Neural progenitor cell (in vitro differentiated cells): ENCODE measurements at regions not wholly inside any gene's neighbourhood (a gene's known extent, or its start where the extent isn't known, plus 50 kb on each side); places are given as distances from the start of the nearest gene placed in this dataset.
"Not testable (repeated sequence)": the region's sequence is repeated elsewhere in the genome, so short reads cannot be mapped to it uniquely, and the experiment has no call there.

Source experiments
- DNase-seq: peaks from one replicate; pipeline ENCODE4 v3.0.0-alpha.2; 2016; ENCODE audit warnings: low spot score
- H2AFZ ChIP-seq: fragments of 200-600 bp; sonication (generic); replicated peaks from 2 replicates; pipeline ENCODE4 v1.6.1; 2016; ENCODE audit warnings: antibody characterized with exemption
- H3F3A ChIP-seq: fragments of 200-600 bp; sonication (generic); 2 replicates; pipeline ENCODE4 v1.6.1; 2016; ENCODE audit warnings: antibody characterized with exemption, low read depth
- H3K27ac ChIP-seq: fragments of 200-600 bp; sonication (generic); 2 replicates; pipeline ENCODE4 v1.5.1; 2016; ENCODE audit warnings: mild to moderate bottlenecking
- H3K27me3 ChIP-seq: fragments of 200-600 bp; sonication (generic); 2 replicates; pipeline ENCODE4 v1.6.1; 2016; ENCODE audit warnings: mild to moderate bottlenecking, moderate library complexity
- H3K36me3 ChIP-seq: fragments of 200-600 bp; sonication (generic); 2 replicates; pipeline ENCODE4 v1.5.1; 2016
- H3K4me1 ChIP-seq: fragments of 200-600 bp; sonication (generic); 2 replicates; pipeline ENCODE4 v1.6.1; 2016; ENCODE audit warnings: mixed run types
- H3K4me2 ChIP-seq: fragments of 200-600 bp; sonication (generic); 2 replicates; pipeline ENCODE4 v1.6.1; 2016
- H3K4me3 ChIP-seq: fragments of 200-600 bp; sonication (generic); 2 replicates; pipeline ENCODE4 v1.5.1; 2016
- H3K79me2 ChIP-seq: fragments of 200-600 bp; sonication (generic); 2 replicates; pipeline ENCODE4 v1.6.1; 2016; ENCODE audit warnings: low read depth
- H3K9ac ChIP-seq: fragments of 200-600 bp; sonication (generic); 2 replicates; pipeline ENCODE4 v1.6.1; 2016
- H3K9me3 ChIP-seq: fragments of 200-600 bp; sonication (generic); 2 replicates; pipeline ENCODE4 v1.5.1; 2016; ENCODE audit warnings: low read depth
- H4K20me1 ChIP-seq: fragments of 200-600 bp; sonication (generic); 2 replicates; pipeline ENCODE4 v1.6.1; 2016; ENCODE audit warnings: low read depth
- H3K27ac Mint-ChIP-seq: 3 replicates; pipeline ENCODE4 v1.8.0; 2021; ENCODE audit warnings: mixed read lengths
- H3K27me3 Mint-ChIP-seq: 2 replicates; pipeline ENCODE4 v1.8.0; 2022; ENCODE audit warnings: low read depth, mild to moderate bottlenecking, inconsistent platforms, moderate library complexity, mixed read lengths; ENCODE audit not compliant: insufficient read depth
- H3K36me3 Mint-ChIP-seq: 3 replicates; pipeline ENCODE4 v1.8.0; 2021; ENCODE audit warnings: mixed read lengths
- H3K4me1 Mint-ChIP-seq: 3 replicates; pipeline ENCODE4 v1.8.0; 2021; ENCODE audit warnings: mixed read lengths
- H3K4me3 Mint-ChIP-seq: 3 replicates; pipeline ENCODE4 v1.8.0; 2021; ENCODE audit warnings: mild to moderate bottlenecking, moderate library complexity, mixed read lengths
- H3K9me3 Mint-ChIP-seq: 3 replicates; pipeline ENCODE4 v1.8.0; 2020; ENCODE audit warnings: mixed read lengths
- CTCF ChIP-seq: fragments of 200-600 bp; sonication (generic); IDR thresholded peaks from 2 replicates; pipeline ENCODE4 v1.5.1; 2017; ENCODE audit warnings: antibody characterized with exemption, mild to moderate bottlenecking
- EZH2 ChIP-seq: fragments of 200-600 bp; sonication (generic); IDR thresholded peaks from 2 replicates; pipeline ENCODE4 v1.6.1; 2017; ENCODE audit warnings: antibody characterized with exemption, mild to moderate bottlenecking, moderate library complexity
- EZH2phosphoT487 ChIP-seq: fragments of 200-600 bp; sonication (generic); IDR thresholded peaks from 2 replicates; pipeline ENCODE4 v1.6.1; 2017; ENCODE audit warnings: antibody characterized with exemption

- H3K27ac ChIP-seq = no peak overlapping the region
- H3K9ac ChIP-seq = no peak overlapping the region
- H3F3A ChIP-seq = no peaks in the 10 kb centered on the region
- H3K4me3 ChIP-seq = no peak overlapping the region
- no peaks in the 10 kb centered on the region for H4K20me1 ChIP-seq
- H3K36me3 Mint-ChIP-seq = no peaks in the 10 kb centered on the region
- no peaks in the 10 kb centered on the region for H3K9me3 Mint-ChIP-seq
- no peaks in the 10 kb centered on the region for H3K27me3 Mint-ChIP-seq
- no peak for DNase-seq
- no peak overlapping the region for H2AFZ ChIP-seq
- no peaks in the 10 kb centered on the region for H3K9me3 ChIP-seq
- H3K36me3 ChIP-seq = no peaks in the 10 kb centered on the region
- H3K27ac Mint-ChIP-seq = no peak overlapping the region
- H3K4me2 ChIP-seq = no peak overlapping the region
- no peak overlapping the region for H3K4me3 Mint-ChIP-seq
- H3K4me1 Mint-ChIP-seq = no peaks in the 10 kb centered on the region
- no peaks in the 10 kb centered on the region for H3K79me2 ChIP-seq
- no peaks in the 10 kb centered on the region for H3K4me1 ChIP-seq
- TF ChIP-seq EZH2phosphoT487 (no peak), CTCF (no peak), EZH2 (no peak)
- no peaks in the 10 kb centered on the region for H3K27me3 ChIP-seq
These were observed 490.8 kb downstream of the HTR1B start for GRCh38 chr6:76972474-76972873.

GRCh38 chr6:76959177-76959576, 504.1 kb downstream of the HTR1B start:
- not testable (repeated sequence) for H3K4me3 Mint-ChIP-seq, H3K4me1 ChIP-seq, H3K27ac ChIP-seq, H3K27me3 Mint-ChIP-seq, H2AFZ ChIP-seq, H3K4me3 ChIP-seq, H3K4me1 Mint-ChIP-seq, H3F3A ChIP-seq, H3K36me3 Mint-ChIP-seq, H3K79me2 ChIP-seq, H3K36me3 ChIP-seq, H3K4me2 ChIP-seq, DNase-seq, H3K9ac ChIP-seq, H3K27me3 ChIP-seq, H4K20me1 ChIP-seq, H3K9me3 Mint-ChIP-seq, H3K27ac Mint-ChIP-seq, H3K9me3 ChIP-seq

- Mint-ChIP-seq H3K27ac (no peak overlapping the region), H3K4me3 (no peak overlapping the region)
- TF ChIP-seq EZH2phosphoT487 = no peak
- no peak for TF ChIP-seq EZH2
- no peak for TF ChIP-seq CTCF
These were observed 520.9 kb downstream of the HTR1B start for GRCh38 chr6:76942203-76942966.

GRCh38 chr6:76940191-76940590, 523.1 kb downstream of the HTR1B start:
- Histone ChIP-seq H3K27ac (no peak overlapping the region), H3F3A (no peaks in the 10 kb centered on the region), H3K9ac (no peak overlapping the region), H3K27me3 (no peaks in the 10 kb centered on the region), H4K20me1 (no peaks in the 10 kb centered on the region), H3K4me2 (no peak overlapping the region), H3K4me3 (no peak overlapping the region), H3K4me1 (no peaks in the 10 kb centered on the region), H2AFZ (no peak overlapping the region), H3K9me3 (no peaks in the 10 kb centered on the region), H3K36me3 (no peaks in the 10 kb centered on the region), H3K79me2 (no peaks in the 10 kb centered on the region)
- no peak overlapping the region for H3K4me3 Mint-ChIP-seq
- no peaks in the 10 kb centered on the region for H3K27me3 Mint-ChIP-seq
- H3K9me3 Mint-ChIP-seq = peaks cover 4% of the 10 kb centered on the region
- H3K4me1 Mint-ChIP-seq = no peaks in the 10 kb centered on the region
- no peak for TF ChIP-seq EZH2phosphoT487
- TF ChIP-seq EZH2 = no peak
- no peak for TF ChIP-seq CTCF
- H3K27ac Mint-ChIP-seq = no peak overlapping the region
- DNase-seq = no peak
- no peaks in the 10 kb centered on the region for H3K36me3 Mint-ChIP-seq

More at GRCh38 chr6:76942203-76942966, 520.9 kb downstream of the HTR1B start:
- no peak overlapping the region for H3K4me3 ChIP-seq
- no peak overlapping the region for H2AFZ ChIP-seq
- H3K27me3 ChIP-seq = no peaks in the 10 kb centered on the region
- no peak for DNase-seq
- no peaks in the 10 kb centered on the region for H3F3A ChIP-seq
- no peaks in the 10 kb centered on the region for H4K20me1 ChIP-seq
- H3K9me3 ChIP-seq = no peaks in the 10 kb centered on the region
- no peak overlapping the region for H3K4me2 ChIP-seq
- Mint-ChIP-seq H3K27me3 (no peaks in the 10 kb centered on the region), H3K36me3 (no peaks in the 10 kb centered on the region), H3K9me3 (peaks cover 4% of the 10 kb centered on the region), H3K4me1 (no peaks in the 10 kb centered on the region)
- no peaks in the 10 kb centered on the region for H3K79me2 ChIP-seq
- H3K36me3 ChIP-seq = no peaks in the 10 kb centered on the region
- H3K27ac ChIP-seq = no peak overlapping the region
- H3K4me1 ChIP-seq = no peaks in the 10 kb centered on the region
- H3K9ac ChIP-seq = no peak overlapping the region
